Embryonic facial prominence (tissue), 1 donor: ENCODE measurements at regions not wholly inside any gene's neighbourhood (a gene's known extent, or its start where the extent isn't known, plus 50 kb on each side); places are given as distances from the start of the nearest gene placed in this dataset.

ENCODE experiments used
- DNase-seq: peaks from one replicate; pipeline ENCODE4 v3.0.0-alpha.2; 2016; ENCODE audit errors: extremely low spot score

DNA sequence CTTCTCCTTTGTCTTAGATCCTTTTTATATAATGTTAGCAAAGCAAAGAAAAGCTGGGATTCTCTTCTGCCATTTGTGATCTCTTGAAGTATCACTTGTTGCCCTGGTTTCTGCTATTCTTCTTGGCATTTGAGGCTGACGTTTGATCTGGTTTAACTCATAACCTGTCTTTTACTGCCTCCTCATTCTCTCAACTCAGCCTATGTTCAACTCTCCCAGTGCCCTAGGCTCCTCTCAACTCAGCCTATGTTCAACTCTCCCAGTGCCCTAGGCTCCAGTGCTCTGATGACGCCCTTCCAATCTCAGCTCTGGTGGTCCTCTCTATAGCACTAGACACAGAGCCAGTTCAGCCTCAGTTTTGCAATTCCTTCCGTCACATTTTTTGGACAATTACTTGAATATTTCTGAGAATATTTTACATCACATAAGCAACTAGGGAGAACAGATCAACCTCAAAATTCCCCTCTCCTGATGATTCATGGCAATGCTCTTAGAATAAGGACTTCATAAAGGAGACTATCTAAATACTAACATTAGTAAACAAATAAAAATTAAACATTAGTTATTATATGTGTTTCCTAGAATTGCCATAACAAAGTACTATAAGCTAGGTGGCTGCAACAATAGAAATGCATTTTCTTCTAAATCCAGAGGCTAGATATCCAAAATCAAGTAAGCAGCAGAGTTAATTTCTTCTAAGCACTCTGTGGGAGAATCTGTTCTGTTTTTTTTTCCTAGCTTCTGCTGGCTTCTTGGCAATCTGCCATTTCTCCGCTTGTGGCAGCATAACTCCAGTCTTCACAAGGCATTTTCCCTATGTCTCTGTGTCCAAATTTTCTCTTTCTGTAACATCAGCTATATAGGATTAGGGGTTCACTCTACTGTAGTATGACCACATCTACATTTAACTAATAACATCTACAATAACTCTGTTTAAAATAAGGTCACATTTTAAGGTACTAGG lies 662.1 kb upstream of the FTMT start:
- peak; percentile 46 for DNase-seq

DNA sequence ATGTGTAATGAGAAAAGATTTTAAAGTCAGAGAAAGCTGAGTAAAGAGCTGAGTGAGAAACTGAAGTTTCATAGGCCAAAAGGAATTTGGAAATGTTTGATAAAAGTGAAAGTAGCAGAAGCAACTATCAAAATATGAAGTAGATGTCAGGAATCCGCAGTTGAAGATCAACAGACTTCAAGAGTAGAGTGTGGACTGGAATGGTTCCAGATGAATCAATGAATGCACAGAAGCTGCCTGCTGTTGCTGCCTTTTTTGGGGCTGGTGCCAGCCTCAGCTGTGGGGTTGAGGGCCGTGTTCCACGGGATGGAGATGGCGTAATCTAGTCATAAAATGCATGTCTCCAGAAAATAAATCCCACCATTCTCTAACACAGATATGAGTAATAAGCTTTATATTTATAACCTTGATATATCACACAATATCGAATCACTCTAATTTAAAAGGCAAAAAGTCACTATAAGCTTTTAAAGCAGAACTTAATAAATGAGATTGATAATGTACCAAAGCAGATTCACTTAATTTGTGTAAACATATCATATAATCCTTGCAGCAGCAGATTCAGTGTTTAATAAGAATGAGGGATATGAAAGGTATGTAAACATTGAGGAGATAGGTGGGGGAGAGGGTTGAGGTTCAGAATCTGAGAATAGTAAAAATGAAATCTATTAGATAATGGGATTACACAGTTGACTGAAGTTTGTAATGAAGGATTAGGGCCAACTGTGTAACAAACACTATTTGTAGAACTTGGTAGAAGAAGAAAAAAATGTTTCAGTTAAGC lies 652.3 kb upstream of the FTMT start:
- no peak for DNase-seq

DNA sequence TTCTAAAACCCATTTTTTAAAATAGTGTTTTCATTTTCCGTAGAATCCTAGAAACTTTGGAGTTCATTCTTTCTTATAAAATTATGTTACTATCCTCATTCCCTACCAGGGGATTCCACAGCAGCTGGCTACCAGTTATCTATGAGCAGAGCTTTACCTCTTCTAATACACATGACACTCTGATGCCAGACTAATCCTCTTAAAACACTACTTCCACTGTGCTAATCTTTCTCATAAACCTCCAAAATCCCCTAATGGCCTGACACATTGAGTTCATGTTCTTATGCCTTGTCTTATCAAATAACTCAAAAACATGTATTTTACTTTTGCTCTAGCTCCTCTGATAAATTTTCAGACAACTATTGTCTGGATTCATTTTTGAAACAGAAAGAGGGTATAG lies 633.6 kb upstream of the FTMT start:
- no peak for DNase-seq

DNA sequence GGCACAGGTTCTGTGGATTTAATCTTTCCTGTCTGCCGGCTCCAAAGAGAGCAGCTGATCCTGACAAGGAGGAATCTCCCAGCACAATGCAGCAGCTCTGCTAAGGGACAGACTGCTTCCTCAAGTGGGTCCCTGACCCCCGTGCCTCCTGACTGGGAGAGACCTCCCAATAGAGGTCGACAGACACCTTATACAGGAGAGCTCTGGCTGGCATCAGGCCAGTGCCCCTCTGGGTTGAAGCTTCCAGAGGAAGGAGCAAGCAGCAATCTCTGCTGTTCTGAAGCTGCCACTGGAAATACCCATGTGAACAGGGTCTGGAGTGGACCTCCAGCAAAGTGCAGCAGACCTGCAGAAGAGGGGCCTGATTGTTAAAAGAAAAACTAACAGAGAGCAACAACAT lies 630.2 kb upstream of the FTMT start:
- DNase-seq, result no peak

DNA sequence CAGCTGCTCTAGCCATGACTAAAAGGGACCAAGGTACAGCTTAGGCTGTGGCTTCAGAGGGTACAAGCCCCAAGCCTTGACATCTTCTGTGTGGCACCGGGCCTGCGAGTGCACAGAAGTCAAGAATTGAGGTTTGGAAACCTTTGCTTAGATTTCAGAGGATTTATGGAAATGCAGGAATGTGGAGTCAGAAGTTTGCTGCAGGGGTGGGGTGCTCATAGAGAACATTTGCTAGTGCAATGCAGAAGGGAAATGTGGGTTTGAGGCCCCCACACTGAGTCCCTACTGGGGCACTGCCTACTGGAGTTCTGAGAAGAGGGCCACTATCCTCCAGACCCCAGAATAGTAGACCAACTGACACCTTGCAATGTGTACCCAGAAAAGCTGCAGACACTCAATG lies 624.9 kb upstream of the FTMT start:
- DNase-seq, result no peak

DNA sequence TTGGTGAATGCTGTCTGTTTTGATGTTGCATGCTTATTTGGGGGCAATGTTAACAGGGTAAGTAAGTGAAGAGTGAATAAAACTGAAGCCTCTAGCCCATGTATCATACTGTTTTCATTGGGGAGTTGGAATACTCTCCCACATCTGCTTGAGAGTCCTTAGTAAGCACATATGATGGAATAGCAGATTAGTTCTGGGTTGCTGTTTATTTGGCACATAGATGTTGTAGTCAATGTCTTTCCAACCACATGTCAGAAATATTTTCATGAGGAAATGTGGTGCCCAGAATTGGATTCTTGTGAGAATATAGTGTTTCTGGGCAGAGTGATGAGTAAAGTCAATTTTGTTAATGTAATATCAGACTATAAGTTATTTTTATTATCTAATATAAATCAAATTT lies 611.7 kb upstream of the FTMT start:
- peak; percentile 14 for DNase-seq

DNA sequence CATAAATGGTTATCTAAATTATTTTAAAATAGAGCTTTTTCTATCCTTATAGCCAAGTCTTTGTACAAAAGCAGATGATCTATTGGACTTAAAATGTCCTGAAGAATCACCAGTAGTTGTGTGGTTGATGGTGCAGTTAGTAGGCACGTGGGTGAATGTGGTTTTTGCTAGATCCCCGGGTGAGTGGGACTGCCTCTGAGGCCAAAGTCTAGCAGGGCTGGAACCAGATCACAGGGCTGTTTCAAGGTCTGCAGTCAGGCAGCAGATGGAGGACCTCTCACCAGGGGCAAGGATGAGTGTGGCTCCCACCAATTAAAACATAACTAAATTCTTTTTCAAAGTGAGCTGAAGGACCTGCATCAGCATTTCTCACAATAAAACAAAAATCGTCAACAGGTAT lies 604.7 kb upstream of the FTMT start:
- DNase-seq, result no peak

DNA sequence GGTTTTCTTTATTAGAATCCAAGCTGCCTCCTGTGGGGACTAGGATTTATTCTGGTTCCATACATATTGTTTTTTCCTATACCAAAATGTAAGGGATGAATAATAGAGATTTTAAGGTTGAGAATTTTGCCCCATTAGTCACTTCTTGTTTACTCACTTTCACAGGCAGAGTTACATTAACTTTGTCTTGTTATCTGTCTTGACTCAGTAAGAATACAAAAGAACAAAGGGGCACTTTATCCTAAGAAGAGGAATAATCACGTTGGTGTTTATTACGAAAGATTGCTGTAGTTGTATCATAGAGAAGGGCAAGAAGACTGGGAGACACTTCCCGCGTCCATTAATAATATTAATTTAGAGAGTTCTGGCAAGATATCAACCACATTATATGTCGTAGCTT lies 599.7 kb upstream of the FTMT start:
- DNase-seq, result no peak

DNA sequence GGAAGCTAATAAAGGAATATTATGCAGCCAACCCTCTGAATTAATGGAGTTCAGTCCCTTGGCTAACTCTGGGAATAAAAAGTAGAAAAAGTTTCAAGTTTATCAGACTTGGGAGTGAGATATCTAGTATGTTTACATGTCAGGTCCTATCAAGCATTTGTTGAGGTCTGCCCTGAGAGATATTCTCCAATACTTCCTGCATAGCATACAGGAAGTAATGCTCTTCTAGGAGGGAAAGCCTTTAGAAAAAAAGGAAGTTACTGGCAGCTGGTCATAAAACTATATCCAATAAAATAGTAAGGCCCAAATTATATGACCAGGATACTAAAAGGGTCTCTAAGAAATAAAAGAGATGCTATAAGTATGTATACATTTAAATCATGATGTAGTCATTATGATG lies 594.1 kb upstream of the FTMT start:
- no peak for DNase-seq

DNA sequence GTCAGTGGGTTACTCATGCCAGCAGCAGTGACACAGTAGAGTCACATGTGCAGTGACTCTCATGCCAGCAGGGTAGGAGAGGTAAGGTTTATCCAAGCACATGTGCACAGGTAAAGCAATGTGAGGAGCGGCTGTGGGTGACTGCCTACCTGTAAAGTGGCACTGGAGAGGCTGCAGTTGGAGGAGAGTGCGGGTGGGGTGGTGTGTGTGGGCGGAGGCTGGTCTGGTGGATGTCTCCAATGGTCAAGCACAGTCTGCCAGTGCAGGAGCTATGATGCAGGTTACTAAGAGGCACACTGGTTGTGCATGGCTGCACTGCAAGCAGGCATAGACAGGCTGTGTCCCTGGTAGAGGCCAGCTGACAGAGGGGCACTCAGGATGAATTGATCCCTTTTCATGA lies 588.2 kb upstream of the FTMT start:
- DNase-seq, result no peak

DNA sequence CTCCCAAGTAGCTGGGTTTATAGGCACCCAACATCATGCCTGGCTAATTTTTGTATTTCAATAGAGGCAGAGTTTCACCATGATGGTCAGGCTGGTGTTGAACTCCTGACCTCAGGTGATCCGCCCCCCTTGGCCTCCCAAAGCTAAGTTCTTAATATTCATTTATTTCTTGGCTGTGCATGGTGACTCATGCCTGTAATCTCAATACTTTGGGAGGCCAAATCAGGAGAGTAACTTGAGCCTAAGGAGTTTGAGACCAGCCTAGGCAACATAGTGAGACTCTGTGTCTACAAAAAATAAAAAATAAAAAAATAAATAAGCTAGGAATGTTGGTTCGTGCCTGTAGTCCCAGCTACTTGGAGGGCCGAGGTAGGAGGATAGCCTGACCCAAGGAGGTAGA lies 587.1 kb upstream of the FTMT start:
- DNase-seq, result no peak

DNA sequence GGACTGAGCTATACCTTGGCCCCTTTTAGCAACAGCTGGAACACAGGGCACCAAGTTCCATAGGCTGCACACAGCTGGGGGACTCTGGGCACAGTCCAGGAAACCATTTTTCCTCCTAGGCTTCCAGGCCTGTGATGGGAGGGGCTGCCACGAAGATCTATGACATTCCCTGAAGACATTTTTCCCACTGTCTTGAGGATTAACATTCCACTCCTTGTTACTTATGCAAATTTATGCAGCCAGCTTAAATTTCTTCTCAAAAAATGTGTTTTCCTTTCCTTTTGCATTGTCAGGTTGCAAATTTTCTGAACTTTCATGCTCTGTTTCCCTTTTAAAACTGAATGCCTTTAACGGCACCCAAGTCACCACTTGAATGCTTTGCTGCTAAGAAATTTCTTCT lies 580.1 kb upstream of the FTMT start:
- no peak for DNase-seq

DNA sequence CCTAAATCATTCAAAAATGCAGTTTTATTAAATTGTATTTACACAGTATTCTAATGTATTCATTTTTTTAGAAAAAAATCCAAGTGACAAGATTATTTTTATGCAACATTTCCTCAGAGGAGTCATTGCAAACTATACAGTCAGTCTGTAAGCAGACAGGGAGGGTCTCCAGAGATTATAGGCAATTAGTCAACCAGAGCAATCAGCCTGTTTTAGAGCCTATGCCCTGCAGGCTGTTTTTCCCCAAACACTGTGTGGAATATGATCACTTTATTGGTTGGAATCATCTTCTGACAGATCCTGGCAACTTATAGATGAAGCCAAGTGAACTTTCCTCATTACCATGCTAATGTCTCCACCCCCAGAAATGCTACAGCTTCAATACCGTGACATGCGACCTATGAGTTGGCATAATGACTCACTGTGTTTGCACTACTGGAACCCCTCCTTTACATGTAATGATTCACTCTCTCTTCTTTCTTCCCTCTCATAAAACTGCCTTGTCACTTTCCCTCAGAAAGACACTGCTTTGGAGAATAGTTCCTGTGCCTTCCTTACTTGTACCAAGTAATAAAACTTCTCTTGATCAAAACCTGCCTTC lies 577.7 kb upstream of the FTMT start:
- DNase-seq, result no peak

DNA sequence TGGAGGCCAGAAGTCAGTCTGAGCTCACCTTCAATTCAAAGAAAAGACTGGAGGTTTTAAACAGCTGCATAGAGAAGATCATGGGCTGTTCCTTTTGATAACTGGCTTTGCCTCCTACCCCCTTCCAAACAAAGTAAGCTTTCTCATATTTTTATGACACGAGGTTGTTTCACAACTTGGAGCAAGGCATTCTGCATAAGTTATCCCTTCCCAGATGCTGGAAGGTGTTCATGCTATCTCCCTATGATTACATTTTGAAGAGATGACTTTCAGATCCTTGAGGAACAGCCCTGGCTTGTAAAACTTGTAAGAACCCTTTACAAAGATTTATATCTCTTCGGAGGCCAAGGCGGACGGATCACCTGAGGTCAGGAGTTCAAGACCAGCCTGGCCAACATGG lies 571.9 kb upstream of the FTMT start:
- DNase-seq, result no peak

DNA sequence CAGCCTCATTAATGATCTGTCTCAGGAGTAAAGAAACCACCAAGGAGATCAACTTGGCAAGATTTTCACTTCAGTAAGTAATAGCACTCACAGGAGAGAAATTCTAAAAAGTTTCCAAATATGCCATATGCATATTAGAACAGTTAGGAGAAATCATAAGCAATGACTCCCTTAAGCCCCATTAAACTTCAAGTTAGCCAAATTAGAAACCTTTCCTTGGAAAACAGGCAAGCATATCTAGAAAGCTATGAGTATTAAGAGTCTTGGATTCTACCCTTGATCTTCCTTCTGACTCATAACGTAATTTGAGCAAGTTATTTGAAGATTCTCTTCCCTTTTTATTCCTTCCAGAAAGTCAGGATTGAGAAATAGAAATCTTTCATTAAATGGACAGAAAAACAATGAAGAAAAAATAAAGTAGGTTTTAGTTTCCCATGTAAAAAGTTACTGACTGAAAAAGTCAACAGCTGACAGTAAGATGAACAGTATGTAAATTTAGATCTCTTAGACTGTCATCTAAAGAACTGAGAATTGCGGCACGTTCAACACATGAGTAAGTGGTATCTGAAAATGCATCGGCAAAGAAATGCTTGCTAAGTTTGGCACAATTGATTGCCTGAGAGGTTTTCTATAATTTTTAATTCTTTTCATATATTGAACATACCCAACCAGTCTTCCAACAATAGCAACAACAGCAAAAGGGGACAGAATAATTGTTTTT lies 565.7 kb upstream of the FTMT start:
- no peak for DNase-seq

DNA sequence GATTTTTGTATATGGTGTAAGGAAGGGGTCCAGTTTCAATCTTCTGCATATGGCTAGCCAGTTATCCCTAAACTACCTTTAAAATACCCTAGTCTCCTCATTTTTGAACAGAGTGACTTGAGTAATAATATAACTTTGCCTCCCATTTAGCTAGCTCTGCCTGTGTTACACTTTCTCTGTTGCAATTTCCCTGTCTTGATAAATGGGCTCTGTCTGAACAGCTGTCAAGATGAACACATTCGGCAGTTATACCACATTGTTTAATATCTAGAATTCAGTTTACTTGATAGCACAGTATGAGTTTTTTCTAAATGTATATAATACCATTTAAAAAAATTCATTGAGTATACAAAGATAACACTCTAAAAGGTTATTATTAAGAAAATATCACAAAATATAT lies 562.9 kb upstream of the FTMT start:
- no peak for DNase-seq

DNA sequence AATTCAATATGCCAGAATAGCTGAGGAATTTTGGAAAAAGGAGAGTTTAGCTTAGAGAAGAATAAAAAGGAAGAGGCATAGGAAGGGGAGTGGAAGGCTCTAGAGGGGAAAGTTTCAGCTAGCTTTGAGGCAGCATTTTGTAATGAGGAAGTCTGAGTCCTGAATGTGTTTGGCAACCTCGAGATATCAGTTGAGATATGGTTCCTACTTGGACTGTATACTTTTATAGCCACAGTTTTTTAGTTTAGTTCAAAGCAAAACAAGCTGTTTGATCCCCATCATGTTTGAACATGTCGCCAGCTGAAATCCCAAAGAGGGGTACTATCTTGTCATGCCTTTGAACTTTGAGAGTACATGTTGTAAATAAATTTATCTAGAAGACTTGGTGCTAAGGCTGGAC lies 559.0 kb upstream of the FTMT start:
- DNase-seq, result no peak

DNA sequence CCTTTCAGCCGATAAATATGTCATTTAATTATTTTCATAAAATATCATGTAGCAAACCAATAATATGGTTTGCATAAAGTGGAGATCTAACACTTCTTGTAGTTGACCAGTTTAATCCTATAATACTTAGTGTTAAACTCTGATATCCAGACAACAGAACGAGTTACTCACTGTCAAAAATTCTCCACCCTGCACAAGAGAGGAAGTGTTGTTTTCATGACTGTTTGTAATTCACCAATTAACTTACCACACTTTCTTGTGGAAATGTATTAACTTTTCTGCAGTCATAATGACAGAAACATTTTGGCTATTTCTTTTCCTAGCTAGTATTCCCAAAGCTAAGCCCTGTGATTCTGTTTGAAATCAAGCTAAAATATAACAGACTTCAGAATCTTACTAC lies 555.3 kb upstream of the FTMT start:
- DNase-seq, result no peak

DNA sequence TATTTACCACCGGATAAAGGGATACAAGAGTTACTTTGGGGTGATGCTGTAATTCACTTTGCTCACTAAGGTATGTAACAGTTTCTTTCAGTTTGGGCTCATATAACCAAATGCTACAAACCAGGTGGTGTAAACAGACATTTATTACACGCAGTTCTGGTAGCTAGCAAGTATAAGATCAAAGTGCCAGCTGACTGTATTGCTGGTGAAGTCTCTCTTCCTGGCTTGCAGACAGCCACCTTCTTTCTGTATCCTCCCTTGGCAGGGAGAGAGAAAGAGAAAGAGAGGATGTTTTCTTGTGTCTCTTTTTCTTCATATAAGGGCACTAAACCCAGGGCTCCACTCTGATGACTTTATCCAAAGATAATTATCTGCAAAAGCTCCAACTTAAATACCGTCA lies 552.5 kb upstream of the FTMT start:
- no peak for DNase-seq

DNA sequence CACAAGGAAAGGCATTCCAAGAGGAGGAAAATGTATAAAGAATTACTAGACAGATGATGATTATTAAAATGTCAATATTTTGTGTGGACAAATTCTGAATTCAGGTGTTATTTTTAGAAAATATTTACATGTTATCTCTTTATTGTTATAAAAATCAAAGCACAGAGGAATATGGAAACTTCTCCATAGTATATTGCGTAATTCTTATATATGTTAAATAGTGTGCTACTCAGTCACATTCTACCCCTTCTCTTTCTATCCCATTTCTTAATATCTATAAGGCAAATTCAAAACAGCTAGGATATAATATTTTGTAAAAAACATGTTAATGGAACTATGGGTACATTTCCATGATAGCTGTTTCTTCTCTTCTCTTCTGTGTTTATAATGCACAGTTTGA lies 546.8 kb upstream of the FTMT start:
- no peak for DNase-seq

DNA sequence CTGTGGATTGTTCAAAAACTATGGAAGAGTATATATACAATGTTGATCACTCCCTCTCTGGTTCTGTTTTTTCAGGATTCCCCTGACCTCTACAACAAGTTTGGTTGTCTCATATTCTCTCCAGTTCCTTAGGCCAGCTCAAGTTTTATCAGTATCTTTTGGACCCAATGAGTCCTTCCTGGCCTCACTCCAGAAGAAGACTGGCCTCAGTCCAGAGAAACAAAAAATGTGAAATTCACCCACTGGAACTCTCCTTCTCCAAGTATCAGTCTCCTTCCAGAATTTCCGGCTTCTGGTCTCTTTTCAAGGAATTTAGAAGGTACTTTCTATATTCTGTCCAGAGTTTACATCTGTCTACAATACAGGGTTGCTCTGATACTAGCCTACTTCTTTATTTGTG lies 537.8 kb upstream of the FTMT start:
- DNase-seq, result no peak

DNA sequence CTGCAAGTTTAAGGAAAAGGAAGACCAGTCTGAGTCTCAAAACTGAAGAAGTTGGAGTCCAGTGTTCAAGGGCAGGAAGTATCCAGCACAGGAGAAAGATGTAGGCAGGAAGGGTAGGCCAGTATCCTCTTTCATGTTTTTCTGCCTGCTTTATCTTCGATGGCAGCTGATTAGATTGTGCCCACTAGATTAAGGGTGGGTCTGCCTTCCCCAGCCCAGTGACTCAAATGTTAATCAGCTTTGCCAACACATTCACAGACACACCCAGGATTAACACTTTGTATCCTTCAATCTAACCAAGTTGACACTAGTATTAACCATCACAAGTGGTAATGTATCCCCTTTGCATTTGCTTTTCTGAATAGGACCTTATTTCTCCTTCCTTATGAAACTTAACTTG lies 535.9 kb upstream of the FTMT start:
- no peak for DNase-seq
